HS-5 (cell line): ENCODE measurements at regions not wholly inside any gene's neighbourhood (a gene's known extent, or its start where the extent isn't known, plus 50 kb on each side); places are given as distances from the start of the nearest gene placed in this dataset.
"Not testable (repeated sequence)": the region's sequence is repeated elsewhere in the genome, so short reads cannot be mapped to it uniquely, and the experiment has no call there.

Source experiments
- DNase-seq: peaks from one replicate; pipeline ENCODE4 v3.0.0-alpha.2; 2012; ENCODE audit warnings: low read depth

- DNase-seq, result no peak
These were observed 62.3 kb upstream of the HIVEP3 start for GRCh38 chr1:41980827-41981653.

GRCh38 chr1:41978986-41979385 is 60.3 kb upstream of the HIVEP3 start:
- DNase-seq, result no peak

GRCh38 chr1:41977326-41977725 is 58.6 kb upstream of the HIVEP3 start:
- no peak for DNase-seq

GRCh38 chr1:41976671-41977070 is 57.9 kb upstream of the HIVEP3 start:
- DNase-seq, result no peak

- DNase-seq, result no peak
These were observed 57.3 kb upstream of the HIVEP3 start for GRCh38 chr1:41975850-41976569.

- DNase-seq, result no peak
These were observed 56.4 kb upstream of the HIVEP3 start for GRCh38 chr1:41975121-41975520.

GRCh38 chr1:41968557-41968956 is 49.8 kb upstream of the HIVEP3 start:
- not testable (repeated sequence) for DNase-seq
